Activated CD4-positive, alpha-beta T cell treated with anti-CD3 and anti-CD28 coated beads, Interleukin-2, Interleukin-4, amounts not matched to agents 100 ng/mL and 50 ng/mL, durations not matched to agents 16 hours and 8 hours (primary cell): ENCODE measurements at regions not wholly inside any gene's neighbourhood (a gene's known extent, or its start where the extent isn't known, plus 50 kb on each side); places are given as distances from the start of the nearest gene placed in this dataset.
"Not testable (repeated sequence)": the region's sequence is repeated elsewhere in the genome, so short reads cannot be mapped to it uniquely, and the experiment has no call there.

Experiments
- DNase-seq: peaks from one replicate; pipeline ENCODE4 v3.0.0-alpha.2; 2020; ENCODE audit warnings: low spot score

- no peak for DNase-seq
Measured at GRCh38 chr6:167735084-167735950, 91.4 kb upstream of the AFDN start.

- no peak for DNase-seq
Measured at GRCh38 chr6:167735951-167736288, 90.8 kb upstream of the AFDN start.

- no peak for DNase-seq
Measured at GRCh38 chr6:167736486-167737204, 90.1 kb upstream of the AFDN start.

GRCh38 chr6:167737205-167737830 lies 89.4 kb upstream of the AFDN start:
- DNase-seq = no peak

GRCh38 chr6:167738386-167738785 lies 88.3 kb upstream of the AFDN start:
- no peak for DNase-seq

- DNase-seq = no peak
Measured at GRCh38 chr6:167739721-167740475, 86.8 kb upstream of the AFDN start.

GRCh38 chr6:167742719-167743303 lies 83.9 kb upstream of the AFDN start:
- DNase-seq = no peak

GRCh38 chr6:167744681-167745669 lies 81.7 kb upstream of the AFDN start:
- DNase-seq = no peak

- no peak for DNase-seq
Measured at GRCh38 chr6:167745670-167746389, 80.9 kb upstream of the AFDN start.

GRCh38 chr6:167746390-167746907 lies 80.3 kb upstream of the AFDN start:
- DNase-seq = no peak

GRCh38 chr6:167746975-167747374 lies 79.7 kb upstream of the AFDN start:
- DNase-seq = no peak

GRCh38 chr6:167747645-167748044 lies 79.1 kb upstream of the AFDN start:
- no peak for DNase-seq

GRCh38 chr6:167748046-167748445 lies 78.7 kb upstream of the AFDN start:
- no peak for DNase-seq

GRCh38 chr6:167748458-167749379 lies 78.0 kb upstream of the AFDN start:
- DNase-seq = no peak

GRCh38 chr6:167750956-167751358 lies 75.8 kb upstream of the AFDN start:
- DNase-seq = no peak

- DNase-seq = no peak
Measured at GRCh38 chr6:167751579-167752115, 75.1 kb upstream of the AFDN start.

- not testable (repeated sequence) for DNase-seq
Measured at GRCh38 chr6:167753281-167753680, 73.4 kb upstream of the AFDN start.

- DNase-seq = no peak
Measured at GRCh38 chr6:167754691-167755090, 72.0 kb upstream of the AFDN start.
